GM11168 (cell line): ENCODE measurements at regions not wholly inside any gene's neighbourhood (a gene's known extent, or its start where the extent isn't known, plus 50 kb on each side); places are given as distances from the start of the nearest gene placed in this dataset.
"Not testable (repeated sequence)": the region's sequence is repeated elsewhere in the genome, so short reads cannot be mapped to it uniquely, and the experiment has no call there.

Experiments
- in situ Hi-C: fragments of 300-500 bp; cut with MboI; formaldehyde crosslinking; loops from one replicate; pipeline ENCODE4 v1.12.0; 2022; ENCODE audit warnings: low sequenced_read_pairs; ENCODE audit not compliant: unreplicated experiment

DNA sequence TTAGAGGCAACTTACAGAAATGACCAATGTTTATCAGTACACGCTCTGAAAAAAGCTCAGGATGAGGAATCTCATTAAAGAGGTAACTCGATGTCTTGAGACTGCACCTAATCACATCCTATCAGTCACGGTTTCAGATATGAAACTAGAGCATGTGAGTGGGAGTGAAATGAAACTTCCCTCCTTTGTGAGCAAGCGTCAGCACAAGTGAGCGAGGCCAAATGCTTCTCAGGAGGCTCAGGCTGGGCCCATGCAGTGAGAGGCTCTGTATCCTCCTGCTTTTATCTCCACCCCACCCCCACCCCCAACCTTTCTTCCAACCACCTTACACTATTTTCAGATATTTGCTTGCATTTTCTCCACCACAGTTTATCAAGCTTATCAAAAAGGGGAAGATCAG, 140.8 kb upstream of the RIMS1 start:
- in situ Hi-C loops = no loop called here

- in situ Hi-C loops = no loop called here
These were observed 120.1 kb upstream of the RIMS1 start for GRCh38 chr6:71766146-71766760.

GRCh38 chr6:71766796-71767195, 119.6 kb upstream of the RIMS1 start:
- in situ Hi-C loops = no loop called here

DNA sequence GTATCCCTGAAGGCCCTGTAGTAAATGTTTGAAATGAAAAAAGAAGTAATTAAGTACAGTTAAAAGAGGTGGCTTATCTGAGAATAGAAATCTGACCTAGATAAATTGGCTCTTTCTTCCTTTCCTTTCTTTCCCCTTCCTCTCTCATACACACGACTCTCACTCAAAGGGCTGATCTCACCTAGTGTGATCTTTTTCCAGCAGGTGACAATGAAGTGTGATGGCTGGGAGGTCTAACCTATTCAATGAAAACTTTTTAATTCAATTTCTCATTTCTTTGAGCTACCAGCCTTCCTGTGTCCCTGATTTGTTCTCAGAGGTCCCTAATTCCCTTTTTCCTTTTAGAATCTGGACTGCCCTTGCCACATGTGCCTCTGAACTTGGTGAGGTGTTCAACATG, 118.0 kb upstream of the RIMS1 start:
- in situ Hi-C loops = no loop called here

DNA sequence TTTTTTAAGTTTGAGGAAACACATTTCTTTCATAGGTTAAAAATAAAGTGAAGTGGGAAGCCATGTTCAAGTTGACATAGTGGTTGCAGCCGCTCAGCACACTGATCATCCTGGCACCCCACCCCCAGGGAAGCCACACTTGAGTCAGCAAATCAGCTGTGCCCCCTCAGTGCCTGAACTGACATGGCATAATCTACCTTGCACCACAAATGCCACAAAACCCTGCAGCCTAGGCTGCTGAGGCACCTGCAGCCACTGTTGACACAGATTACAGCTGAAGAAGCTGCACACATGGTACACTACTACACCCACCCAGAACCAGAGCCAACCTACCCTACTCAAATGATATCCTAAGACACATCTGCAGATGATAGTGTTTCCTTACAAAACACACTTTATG, 77.5 kb upstream of the RIMS1 start:
- in situ Hi-C loops = no loop called here

GRCh38 chr6:71810880-71811279, 75.5 kb upstream of the RIMS1 start:
- in situ Hi-C loops = no loop called here

- in situ Hi-C loops = no loop called here
These were observed 63.7 kb upstream of the RIMS1 start for GRCh38 chr6:71822625-71823024.

DNA sequence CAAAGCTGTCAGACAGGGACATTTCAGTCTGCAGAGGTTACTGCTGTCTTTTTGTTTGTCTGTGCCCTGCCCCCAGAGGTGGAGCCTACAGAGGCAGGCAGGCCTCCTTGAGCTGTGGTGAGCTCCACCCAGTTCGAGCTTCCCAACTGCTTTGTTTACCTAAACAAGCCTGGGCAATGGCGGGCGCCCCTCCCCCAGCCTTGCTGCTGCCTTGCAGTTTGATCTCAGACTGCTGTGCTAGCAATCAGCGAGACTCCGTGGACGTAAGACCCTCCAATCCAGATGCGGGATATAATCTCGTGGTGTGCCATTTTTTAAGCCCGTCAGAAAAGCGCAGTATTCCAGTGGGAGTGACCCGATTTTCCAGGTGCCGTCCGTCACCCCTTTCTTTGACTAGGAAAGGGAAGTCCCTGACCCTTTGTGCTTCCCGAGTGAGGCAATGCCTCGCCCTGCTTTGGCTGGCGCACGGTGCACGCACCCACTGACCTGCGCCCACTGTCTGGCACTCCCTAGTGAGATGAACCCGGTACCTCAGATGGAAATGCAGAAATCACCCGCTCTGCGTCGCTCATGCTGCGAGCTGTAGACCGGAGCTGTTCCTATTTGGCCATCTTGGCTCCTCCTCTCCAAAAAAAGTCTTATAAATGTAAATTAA, 54.1 kb upstream of the RIMS1 start:
- in situ Hi-C loops = not testable (repeated sequence)
